ENCODE measurements at regions not wholly inside any gene's neighbourhood (a gene's known extent, or its start where the extent isn't known, plus 50 kb on each side); places are given as distances from the start of the nearest gene placed in this dataset.

DNA sequence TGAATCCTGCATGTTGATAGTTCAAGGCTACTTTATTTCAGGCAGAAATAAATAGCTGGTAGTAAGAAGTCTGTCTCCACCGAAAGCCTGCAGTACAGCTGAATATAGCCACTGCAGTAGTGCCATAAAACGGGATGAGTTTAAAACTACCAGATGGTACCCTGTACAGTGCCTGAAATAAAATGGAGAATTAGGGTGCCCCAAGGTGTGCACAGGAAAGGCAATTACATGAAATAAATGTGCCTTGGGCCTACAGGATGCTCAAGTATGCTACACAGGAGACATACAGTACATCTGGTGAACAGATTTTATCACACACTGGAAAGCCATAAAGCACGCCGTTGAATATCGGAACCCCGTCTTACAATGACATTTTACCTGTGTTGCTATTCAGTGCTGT, 447.7 kb upstream of the HNRNPA3 start:
- intact Hi-C loops (cut with micrococcal nuclease; ENCODE audit: unreplicated experiment): no loop called here
- no peaks in the 10 kb centered on the region for H3K36me3 ChIP-seq (ENCODE audit: control insufficient read depth, insufficient read depth, low read length)
- peaks cover 35% of the 10 kb centered on the region for H3K27me3 Mint-ChIP-seq (ENCODE audit: insufficient read depth, unreplicated experiment)
- H3K4me1 ChIP-seq: no peaks in the 10 kb centered on the region
- H3K9me3 ChIP-seq: no peaks in the 10 kb centered on the region
- no peak for TF ChIP-seq CTCF (IDR thresholded peaks at IDR 0.05; ENCODE audit: insufficient read depth in 1 of 2, low read depth in 1 of 2, low read length in 1 of 2, severe bottlenecking in 1 of 2, unreplicated experiment in 1 of 2)
- H3K27ac Mint-ChIP-seq (ENCODE audit: unreplicated experiment): no peak overlapping the region
- CTCF ChIA-PET: no interaction called here
- H3K36me3 Mint-ChIP-seq (ENCODE audit: insufficient read depth, unreplicated experiment): no peaks in the 10 kb centered on the region
- POLR2A ChIA-PET: no interaction called here
- no peaks in the 10 kb centered on the region for H3K9me3 Mint-ChIP-seq (ENCODE audit: unreplicated experiment)
- no peaks in the 10 kb centered on the region for H3K4me1 Mint-ChIP-seq (ENCODE audit: low read depth, unreplicated experiment)
- H3K4me3 ChIP-seq (ENCODE audit: low read depth, low read length): no peak overlapping the region
- no peak overlapping the region for H3K4me3 Mint-ChIP-seq (ENCODE audit: unreplicated experiment)
- DNase-seq: no peak
- no TSS peak for BruUV-seq (replicated peaks)
- H3K27me3 ChIP-seq (replicated peaks; ENCODE audit: control insufficient read depth, insufficient read depth, low read length): no peaks in the 10 kb centered on the region

DNA sequence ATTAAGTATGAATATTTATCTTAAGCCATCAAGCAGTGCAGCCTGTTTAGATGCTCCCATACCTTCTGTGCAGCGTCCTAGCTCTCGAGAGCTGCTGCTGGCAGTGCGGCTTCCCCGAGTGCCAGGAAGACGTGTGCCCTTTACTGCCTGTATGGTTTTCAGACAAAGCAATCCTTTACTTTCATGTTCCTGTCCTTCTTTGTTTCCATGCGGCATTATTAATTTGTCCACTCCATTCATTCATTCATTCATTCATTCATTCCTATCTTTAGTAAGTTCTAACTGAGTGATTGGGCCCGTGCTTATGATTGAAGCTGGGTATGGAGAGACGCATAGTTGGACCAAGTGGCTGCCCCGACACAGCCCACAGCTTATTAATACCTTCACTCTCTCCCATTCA, 446.6 kb upstream of the HNRNPA3 start:
- Mint-ChIP-seq H3K27ac (ENCODE audit: unreplicated experiment) (no peak overlapping the region), H3K9me3 (ENCODE audit: unreplicated experiment) (no peaks in the 10 kb centered on the region), H3K4me1 (ENCODE audit: low read depth, unreplicated experiment) (no peaks in the 10 kb centered on the region), H3K4me3 (ENCODE audit: unreplicated experiment) (no peak overlapping the region), H3K36me3 (ENCODE audit: insufficient read depth, unreplicated experiment) (no peaks in the 10 kb centered on the region), H3K27me3 (ENCODE audit: insufficient read depth, unreplicated experiment) (peaks cover 31% of the 10 kb centered on the region)
- no peaks in the 10 kb centered on the region for H3K27me3 ChIP-seq (replicated peaks; ENCODE audit: control insufficient read depth, insufficient read depth, low read length)
- no peaks in the 10 kb centered on the region for H3K36me3 ChIP-seq (ENCODE audit: control insufficient read depth, insufficient read depth, low read length)
- no peak for TF ChIP-seq CTCF (IDR thresholded peaks at IDR 0.05; ENCODE audit: insufficient read depth in 1 of 2, low read depth in 1 of 2, low read length in 1 of 2, severe bottlenecking in 1 of 2, unreplicated experiment in 1 of 2)
- no TSS peak for BruUV-seq (replicated peaks)
- intact Hi-C loops (cut with micrococcal nuclease; ENCODE audit: unreplicated experiment): no loop called here
- no peaks in the 10 kb centered on the region for H3K4me1 ChIP-seq
- POLR2A ChIA-PET: no interaction called here
- no peak for DNase-seq
- no peak overlapping the region for H3K4me3 ChIP-seq (ENCODE audit: low read depth, low read length)
- no peaks in the 10 kb centered on the region for H3K9me3 ChIP-seq
- CTCF ChIA-PET: no interaction called here

DNA sequence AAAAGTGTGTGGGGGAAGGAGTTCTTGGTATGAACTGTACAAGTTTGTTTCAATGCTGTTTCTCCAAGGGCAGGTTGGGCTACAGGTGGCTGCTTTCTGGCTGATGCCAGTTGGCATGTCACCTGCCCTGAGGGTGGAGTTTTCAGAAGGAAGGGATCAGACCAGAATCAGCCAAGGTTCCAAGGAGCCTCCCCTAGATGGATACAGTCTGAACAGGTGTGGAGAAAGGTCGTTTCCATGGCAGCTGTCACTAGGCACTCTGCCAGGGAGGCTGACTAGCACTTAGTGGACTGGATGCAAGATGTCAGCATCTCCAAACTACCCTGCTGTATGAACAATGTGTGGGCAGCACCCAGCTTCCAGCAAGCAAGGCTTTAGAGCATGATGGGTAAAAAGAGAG, 444.4 kb upstream of the HNRNPA3 start:
- Mint-ChIP-seq H3K4me3 (ENCODE audit: unreplicated experiment) (no peak overlapping the region), H3K9me3 (ENCODE audit: unreplicated experiment) (no peaks in the 10 kb centered on the region), H3K27me3 (ENCODE audit: insufficient read depth, unreplicated experiment) (peaks cover 18% of the 10 kb centered on the region), H3K36me3 (ENCODE audit: insufficient read depth, unreplicated experiment) (no peaks in the 10 kb centered on the region), H3K27ac (ENCODE audit: unreplicated experiment) (no peak overlapping the region), H3K4me1 (ENCODE audit: low read depth, unreplicated experiment) (no peaks in the 10 kb centered on the region)
- Histone ChIP-seq H3K4me1 (no peaks in the 10 kb centered on the region), H3K27me3 (replicated peaks; ENCODE audit: control insufficient read depth, insufficient read depth, low read length) (no peaks in the 10 kb centered on the region), H3K4me3 (ENCODE audit: low read depth, low read length) (no peak overlapping the region), H3K9me3 (peaks cover 4% of the 10 kb centered on the region; the same call in 1 of the 2 replicates), H3K36me3 (ENCODE audit: control insufficient read depth, insufficient read depth, low read length) (no peaks in the 10 kb centered on the region)
- ChIA-PET CTCF (interaction anchor here (0.6 kb wide), 1 partner anchor 22 kb away, joined by 3 read pairs; no protein-coding TSS in a partner anchor), POLR2A (no interaction called here)
- BruUV-seq (replicated peaks): no TSS peak
- intact Hi-C loops (cut with micrococcal nuclease; ENCODE audit: unreplicated experiment): no loop called here
- DNase-seq: no peak
- TF ChIP-seq CTCF (IDR thresholded peaks at IDR 0.05; ENCODE audit: insufficient read depth in 1 of 2, low read depth in 1 of 2, low read length in 1 of 2, severe bottlenecking in 1 of 2, unreplicated experiment in 1 of 2): no peak

Measured in Caco-2 (cell line).